HL-60 (cell line): ENCODE measurements at regions not wholly inside any gene's neighbourhood (a gene's known extent, or its start where the extent isn't known, plus 50 kb on each side); places are given as distances from the start of the nearest gene placed in this dataset.

ENCODE experiments used
- POLR2AphosphoS5 ChIP-seq: IDR thresholded peaks from 2 replicates; pipeline ENCODE4 v1.6.1; 2012; ENCODE audit warnings: low read depth
- TF ChIP-seq, protein P1 (sequence below): IDR thresholded peaks from one replicate; pipeline ENCODE4 v1.5.1; 2011; ENCODE audit warnings: low read length, control low read depth, inconsistent platforms; ENCODE audit not compliant: insufficient read depth
- TF ChIP-seq, protein P2 (sequence below): IDR thresholded peaks from 2 replicates; pipeline ENCODE4 v1.6.1; 2012; ENCODE audit warnings: low read depth; ENCODE audit not compliant: insufficient replicate concordance

DNA sequence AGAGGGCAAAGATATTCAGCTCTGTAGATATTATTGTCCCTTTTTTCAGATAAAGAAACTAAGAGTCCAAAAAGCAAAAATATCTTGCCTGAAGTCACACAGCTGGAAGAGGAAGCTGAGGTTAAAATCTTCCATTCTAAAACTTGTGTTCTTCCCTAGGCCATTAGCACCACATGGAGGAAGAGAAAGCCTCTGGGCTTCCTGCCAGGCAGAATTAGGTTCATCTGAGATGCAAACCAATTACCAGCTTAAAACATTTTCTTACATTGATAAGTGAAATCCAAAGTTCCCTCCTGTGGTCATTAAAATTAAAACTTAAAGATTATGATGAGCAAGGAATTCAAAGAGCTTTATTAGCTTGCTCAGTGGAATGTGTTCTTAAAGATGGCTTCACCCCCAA lies 235.3 kb upstream of the SETMAR start:
- TF ChIP-seq, protein P1, sequence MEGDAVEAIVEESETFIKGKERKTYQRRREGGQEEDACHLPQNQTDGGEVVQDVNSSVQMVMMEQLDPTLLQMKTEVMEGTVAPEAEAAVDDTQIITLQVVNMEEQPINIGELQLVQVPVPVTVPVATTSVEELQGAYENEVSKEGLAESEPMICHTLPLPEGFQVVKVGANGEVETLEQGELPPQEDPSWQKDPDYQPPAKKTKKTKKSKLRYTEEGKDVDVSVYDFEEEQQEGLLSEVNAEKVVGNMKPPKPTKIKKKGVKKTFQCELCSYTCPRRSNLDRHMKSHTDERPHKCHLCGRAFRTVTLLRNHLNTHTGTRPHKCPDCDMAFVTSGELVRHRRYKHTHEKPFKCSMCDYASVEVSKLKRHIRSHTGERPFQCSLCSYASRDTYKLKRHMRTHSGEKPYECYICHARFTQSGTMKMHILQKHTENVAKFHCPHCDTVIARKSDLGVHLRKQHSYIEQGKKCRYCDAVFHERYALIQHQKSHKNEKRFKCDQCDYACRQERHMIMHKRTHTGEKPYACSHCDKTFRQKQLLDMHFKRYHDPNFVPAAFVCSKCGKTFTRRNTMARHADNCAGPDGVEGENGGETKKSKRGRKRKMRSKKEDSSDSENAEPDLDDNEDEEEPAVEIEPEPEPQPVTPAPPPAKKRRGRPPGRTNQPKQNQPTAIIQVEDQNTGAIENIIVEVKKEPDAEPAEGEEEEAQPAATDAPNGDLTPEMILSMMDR, result no peak
- TF ChIP-seq, protein P2, sequence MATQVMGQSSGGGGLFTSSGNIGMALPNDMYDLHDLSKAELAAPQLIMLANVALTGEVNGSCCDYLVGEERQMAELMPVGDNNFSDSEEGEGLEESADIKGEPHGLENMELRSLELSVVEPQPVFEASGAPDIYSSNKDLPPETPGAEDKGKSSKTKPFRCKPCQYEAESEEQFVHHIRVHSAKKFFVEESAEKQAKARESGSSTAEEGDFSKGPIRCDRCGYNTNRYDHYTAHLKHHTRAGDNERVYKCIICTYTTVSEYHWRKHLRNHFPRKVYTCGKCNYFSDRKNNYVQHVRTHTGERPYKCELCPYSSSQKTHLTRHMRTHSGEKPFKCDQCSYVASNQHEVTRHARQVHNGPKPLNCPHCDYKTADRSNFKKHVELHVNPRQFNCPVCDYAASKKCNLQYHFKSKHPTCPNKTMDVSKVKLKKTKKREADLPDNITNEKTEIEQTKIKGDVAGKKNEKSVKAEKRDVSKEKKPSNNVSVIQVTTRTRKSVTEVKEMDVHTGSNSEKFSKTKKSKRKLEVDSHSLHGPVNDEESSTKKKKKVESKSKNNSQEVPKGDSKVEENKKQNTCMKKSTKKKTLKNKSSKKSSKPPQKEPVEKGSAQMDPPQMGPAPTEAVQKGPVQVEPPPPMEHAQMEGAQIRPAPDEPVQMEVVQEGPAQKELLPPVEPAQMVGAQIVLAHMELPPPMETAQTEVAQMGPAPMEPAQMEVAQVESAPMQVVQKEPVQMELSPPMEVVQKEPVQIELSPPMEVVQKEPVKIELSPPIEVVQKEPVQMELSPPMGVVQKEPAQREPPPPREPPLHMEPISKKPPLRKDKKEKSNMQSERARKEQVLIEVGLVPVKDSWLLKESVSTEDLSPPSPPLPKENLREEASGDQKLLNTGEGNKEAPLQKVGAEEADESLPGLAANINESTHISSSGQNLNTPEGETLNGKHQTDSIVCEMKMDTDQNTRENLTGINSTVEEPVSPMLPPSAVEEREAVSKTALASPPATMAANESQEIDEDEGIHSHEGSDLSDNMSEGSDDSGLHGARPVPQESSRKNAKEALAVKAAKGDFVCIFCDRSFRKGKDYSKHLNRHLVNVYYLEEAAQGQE, result no peak
- TF ChIP-seq POLR2AphosphoS5, result no peak
